GM12892 (cell line): ENCODE measurements at regions not wholly inside any gene's neighbourhood (a gene's known extent, or its start where the extent isn't known, plus 50 kb on each side); places are given as distances from the start of the nearest gene placed in this dataset.

Source experiments
- DNase-seq: peaks from one replicate; pipeline ENCODE4 v3.0.0; 2011; ENCODE audit not compliant: insufficient read length
- FAIRE-seq: peaks from 2 replicates; lab custom pipeline; 2011; peaks lifted over from hg19 to GRCh38; lab: Jason Lieb, UNC
- POLR2A ChIP-seq: IDR thresholded peaks from 2 replicates; pipeline ENCODE4 v1.6.1; 2011; ENCODE audit warnings: low read depth, low read length, control low read depth
- POLR2AphosphoS5 ChIP-seq: IDR thresholded peaks from 2 replicates; pipeline ENCODE4 v1.6.1; 2011; ENCODE audit warnings: low read depth, low read length, control low read depth
- TAF1 ChIP-seq: IDR thresholded peaks from 2 replicates; pipeline ENCODE4 v1.6.1; 2011; ENCODE audit warnings: low read depth, mild to moderate bottlenecking, control low read depth, low read length, borderline replicate concordance

- DNase-seq (no peak), FAIRE-seq (no peak)
- TF ChIP-seq TAF1 (no peak), POLR2A (no peak), POLR2AphosphoS5 (no peak)
Measured at GRCh38 chr2:240275386-240275785, 134.9 kb upstream of the OTOS start.

- DNase-seq (no peak), FAIRE-seq (no peak)
- TF ChIP-seq TAF1 (no peak), POLR2A (no peak), POLR2AphosphoS5 (no peak)
Measured at GRCh38 chr2:240277073-240277806, 136.8 kb upstream of the OTOS start.

- FAIRE-seq: no peak
- TF ChIP-seq POLR2A: no peak
- DNase-seq: no peak
Measured at GRCh38 chr2:240277807-240278522, 137.5 kb upstream of the OTOS start.

GRCh38 chr2:240278661-240279060, 138.2 kb upstream of the OTOS start:
- TF ChIP-seq POLR2A: no peak
- no peak for TF ChIP-seq POLR2AphosphoS5
- no peak for TF ChIP-seq TAF1
- no peak for FAIRE-seq
- no peak for DNase-seq

GRCh38 chr2:240280621-240281020, 140.2 kb upstream of the OTOS start:
- FAIRE-seq (no peak), DNase-seq (no peak)
- TF ChIP-seq POLR2AphosphoS5: no peak
- TF ChIP-seq POLR2A: no peak
- no peak for TF ChIP-seq TAF1

DNA sequence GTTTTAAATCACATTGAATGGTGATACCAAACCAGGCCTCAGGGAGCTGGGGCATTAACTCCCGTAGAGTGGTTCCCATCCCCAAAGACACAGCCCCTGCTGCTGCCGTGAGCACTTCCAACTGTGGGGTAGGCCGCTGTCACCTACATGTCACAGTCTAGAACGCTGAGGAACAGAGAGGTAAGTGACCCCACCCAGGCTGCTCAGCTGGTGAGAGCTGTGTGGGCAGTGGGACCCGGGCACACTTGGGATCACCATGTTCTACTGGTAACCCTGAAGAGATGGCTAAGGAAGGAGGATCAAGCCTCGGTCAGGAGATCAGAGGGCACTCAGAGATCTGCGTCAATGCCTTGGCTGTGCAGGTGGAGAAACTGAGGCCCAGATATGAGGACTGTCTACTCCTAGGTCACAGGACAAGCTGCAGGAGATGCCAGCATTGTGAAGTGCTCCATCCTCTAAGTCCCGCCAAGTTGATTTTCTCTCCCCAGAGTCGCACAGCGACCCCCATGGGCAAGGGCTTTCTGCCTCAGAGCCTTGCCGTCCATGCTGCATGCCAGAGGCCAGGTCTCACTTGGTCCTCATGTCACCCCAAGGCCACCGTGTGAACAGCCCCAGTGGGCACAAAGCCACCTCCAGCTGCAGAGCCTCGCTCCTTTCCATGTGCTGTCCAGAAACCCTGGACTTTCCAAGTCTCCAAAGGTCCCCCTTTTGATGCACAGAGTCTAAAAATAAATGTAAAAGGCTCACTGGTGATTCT, 144.2 kb upstream of the OTOS start:
- TF ChIP-seq TAF1 (no peak), POLR2AphosphoS5 (no peak), POLR2A (no peak)
- no peak for FAIRE-seq
- no peak for DNase-seq

- no peak for DNase-seq
- FAIRE-seq: no peak
- TF ChIP-seq POLR2AphosphoS5 (no peak), POLR2A (no peak), TAF1 (no peak)
Measured at GRCh38 chr2:240285725-240286124, 145.3 kb upstream of the OTOS start.

GRCh38 chr2:240286596-240286995, 146.1 kb upstream of the OTOS start:
- FAIRE-seq: no peak
- no peak for DNase-seq
- TF ChIP-seq POLR2AphosphoS5 (no peak), TAF1 (no peak), POLR2A (no peak)

GRCh38 chr2:240287011-240287410, 146.6 kb upstream of the OTOS start:
- no peak for TF ChIP-seq TAF1
- TF ChIP-seq POLR2A: no peak
- no peak for TF ChIP-seq POLR2AphosphoS5
- no peak for FAIRE-seq
- no peak for DNase-seq

GRCh38 chr2:240287496-240288086, 147.1 kb upstream of the OTOS start:
- no peak for TF ChIP-seq POLR2AphosphoS5
- TF ChIP-seq TAF1: no peak
- TF ChIP-seq POLR2A: no peak
- DNase-seq (no peak), FAIRE-seq (no peak)

GRCh38 chr2:240288087-240288521, 147.4 kb upstream of the GPC1 start:
- DNase-seq (no peak), FAIRE-seq (no peak)
- TF ChIP-seq POLR2A (no peak), TAF1 (no peak), POLR2AphosphoS5 (no peak)
